CD4-positive, CD25-positive, alpha-beta regulatory T cell (primary cell): ENCODE measurements at regions not wholly inside any gene's neighbourhood (a gene's known extent, or its start where the extent isn't known, plus 50 kb on each side); places are given as distances from the start of the nearest gene placed in this dataset.
"Not testable (repeated sequence)": the region's sequence is repeated elsewhere in the genome, so short reads cannot be mapped to it uniquely, and the experiment has no call there.

Experiments used
- ATAC-seq, 2 donors: fragments of 150-1000 bp; cut with Tn5 transposase; one replicate each; pipeline ENCODE4 v1.10.0; 2021; ENCODE audit warnings: low read depth in 2 of 2, moderate number of reproducible peaks in 2 of 2, moderate library complexity in 1 of 2
- DNase-seq, 3 donors: peaks; one replicate each; pipeline versions ENCODE4 v3.0.0 to v3.0.0-alpha.2; 2012 to 2022; ENCODE audit warnings: mixed read lengths in 1 of 3
- H3K27ac ChIP-seq: one replicate; pipeline ENCODE4 v1.7.0; 2013; ENCODE audit warnings: mild to moderate bottlenecking, low read length; ENCODE audit not compliant: insufficient read depth, poor library complexity, severe bottlenecking
- H3K27me3 ChIP-seq: one replicate; pipeline ENCODE4 v1.7.0; 2013; ENCODE audit warnings: low read length; ENCODE audit not compliant: control insufficient read depth, insufficient read depth
- H3K36me3 ChIP-seq: one replicate; pipeline ENCODE4 v1.7.0; 2013; ENCODE audit warnings: mild to moderate bottlenecking, low read length, moderate library complexity; ENCODE audit not compliant: control insufficient read depth, insufficient read depth
- H3K4me1 ChIP-seq: 2 replicates; pipeline ENCODE4 v1.7.0; 2013; ENCODE audit warnings: mild to moderate bottlenecking, low read length; ENCODE audit not compliant: insufficient read depth, control insufficient read depth, poor library complexity, severe bottlenecking
- H3K4me3 ChIP-seq: one replicate; pipeline ENCODE4 v1.7.0; 2013; ENCODE audit warnings: low read depth, mild to moderate bottlenecking, low read length, moderate library complexity
- H3K9me3 ChIP-seq, 2 experiments: 1 replicate in 1 of 2; 2 replicates in 1 of 2; pipeline ENCODE4 v1.7.0; 2013; ENCODE audit warnings: low read length in 2 of 2, mild to moderate bottlenecking in 1 of 2, moderate library complexity in 1 of 2; ENCODE audit not compliant: control insufficient read depth in 2 of 2
- H3K27ac Mint-ChIP-seq, 3 donors: one replicate each; pipeline ENCODE4 v1.8.0; 2020 to 2022; ENCODE audit warnings: mild to moderate bottlenecking in 3 of 3, mixed read lengths in 3 of 3, moderate library complexity in 2 of 3
- H3K27me3 Mint-ChIP-seq: one replicate; pipeline ENCODE4 v1.8.0; 2022; ENCODE audit warnings: mild to moderate bottlenecking, mixed read lengths
- H3K36me3 Mint-ChIP-seq: one replicate; pipeline ENCODE4 v1.8.0; 2020; ENCODE audit warnings: mixed read lengths
- H3K4me1 Mint-ChIP-seq, 4 donors: one replicate each; pipeline ENCODE4 v1.8.0; 2020 to 2022; ENCODE audit warnings: mixed read lengths in 4 of 4, mild to moderate bottlenecking in 1 of 4
- H3K4me3 Mint-ChIP-seq, 4 donors: one replicate each; pipeline ENCODE4 v1.8.0; 2020 to 2022; ENCODE audit warnings: mild to moderate bottlenecking in 4 of 4, mixed read lengths in 4 of 4, moderate library complexity in 3 of 4
- H3K9me3 Mint-ChIP-seq, 7 donors: one replicate each; pipeline ENCODE4 v1.8.0; 2020 to 2022; ENCODE audit warnings: mixed read lengths in 7 of 7, mild to moderate bottlenecking in 3 of 7, moderate library complexity in 2 of 7

DNA sequence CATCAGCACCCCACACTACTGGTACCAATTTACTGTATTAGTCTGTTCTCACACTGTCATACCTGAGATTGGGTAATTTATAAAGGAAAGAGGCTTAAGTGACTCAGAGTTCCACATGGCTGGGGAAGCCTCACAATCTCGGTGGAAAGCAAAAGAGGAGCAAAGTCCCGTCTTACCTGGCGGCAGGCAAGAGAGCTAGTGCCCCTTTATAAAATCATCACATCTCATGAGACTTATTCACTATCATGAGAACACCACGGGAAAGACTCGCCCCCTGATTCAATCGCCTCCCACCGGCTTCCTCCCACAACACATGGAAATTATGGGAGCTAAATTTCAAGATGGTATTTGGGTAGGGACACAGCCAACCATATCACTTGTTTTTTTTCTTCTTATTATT, 717.2 kb downstream of the TRIB2 start:
- Mint-ChIP-seq H3K4me3 (no peak overlapping the region), H3K36me3 (no peaks in the 10 kb centered on the region)
- no peaks in the 10 kb centered on the region for H3K36me3 ChIP-seq

GRCh38 chr2:13443554-13444261, 727.0 kb downstream of the TRIB2 start:
- DNase-seq, H3K4me1 ChIP-seq, H3K36me3 ChIP-seq, H3K27me3 Mint-ChIP-seq, H3K4me1 Mint-ChIP-seq, H3K27ac ChIP-seq, H3K36me3 Mint-ChIP-seq, H3K4me3 Mint-ChIP-seq, H3K9me3 Mint-ChIP-seq, H3K27ac Mint-ChIP-seq, H3K27me3 ChIP-seq, H3K9me3 ChIP-seq, ATAC-seq, H3K4me3 ChIP-seq: not testable (repeated sequence)

More for the DNA sequence above, 717.2 kb downstream of the TRIB2 start:
- DNase-seq (no peak), ATAC-seq (no peak)
- H3K4me3 ChIP-seq = no peak overlapping the region
- no peak overlapping the region for H3K27ac ChIP-seq
- Mint-ChIP-seq H3K27me3 (no peaks in the 10 kb centered on the region), H3K9me3 (peaks cover 0 to 24% (median 6%) of the 10 kb centered on the region in 7 donors), H3K4me1 (no peaks in the 10 kb centered on the region), H3K27ac (no peak overlapping the region)
- no peaks in the 10 kb centered on the region for H3K27me3 ChIP-seq
- H3K9me3 ChIP-seq = peaks cover 0 to 2% of the 10 kb centered on the region in 2 experiments
- no peaks in the 10 kb centered on the region for H3K4me1 ChIP-seq

- no peaks in the 10 kb centered on the region for H3K36me3 Mint-ChIP-seq
- DNase-seq = no peak
- no peak overlapping the region for H3K27ac ChIP-seq
- no peaks in the 10 kb centered on the region for H3K4me1 Mint-ChIP-seq
- H3K9me3 Mint-ChIP-seq = peaks cover 0 to 9% (median 0%) of the 10 kb centered on the region in 7 donors
- no peaks in the 10 kb centered on the region for H3K9me3 ChIP-seq
- ATAC-seq = no peak
- no peaks in the 10 kb centered on the region for H3K4me1 ChIP-seq
- no peaks in the 10 kb centered on the region for H3K36me3 ChIP-seq
- H3K27ac Mint-ChIP-seq = no peak overlapping the region
- no peaks in the 10 kb centered on the region for H3K27me3 ChIP-seq
- H3K4me3 ChIP-seq = no peak overlapping the region
- no peak overlapping the region for H3K4me3 Mint-ChIP-seq
- H3K27me3 Mint-ChIP-seq = no peaks in the 10 kb centered on the region
These were observed 745.7 kb downstream of the TRIB2 start for GRCh38 chr2:13462464-13462863.

DNA sequence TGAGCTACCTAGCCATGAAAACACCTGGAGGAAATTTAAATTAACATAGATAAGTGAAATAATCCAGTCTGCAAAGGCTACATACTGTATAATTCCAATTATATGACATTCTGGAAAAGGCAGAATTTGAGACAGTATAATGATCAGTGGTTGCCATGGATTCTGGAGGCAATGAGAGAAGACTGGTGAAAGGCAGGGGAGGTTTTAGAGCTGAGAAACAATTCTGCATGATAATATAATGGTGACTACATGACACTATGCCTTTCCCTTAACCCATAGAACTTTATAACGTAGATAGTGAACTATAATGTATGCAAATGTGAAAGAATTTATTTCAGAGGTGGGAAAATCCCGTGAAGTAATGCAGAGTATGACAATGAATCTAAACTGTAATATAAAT, 749.3 kb downstream of the TRIB2 start:
- H3K36me3 ChIP-seq = no peaks in the 10 kb centered on the region
- H3K4me1 ChIP-seq = no peaks in the 10 kb centered on the region

GRCh38 chr2:13474538-13474937, 757.8 kb downstream of the TRIB2 start:
- H3K27me3 Mint-ChIP-seq = no peaks in the 10 kb centered on the region
- no peaks in the 10 kb centered on the region for H3K36me3 Mint-ChIP-seq
- Histone ChIP-seq H3K4me1 (no peaks in the 10 kb centered on the region), H3K4me3 (no peak overlapping the region), H3K36me3 (no peaks in the 10 kb centered on the region), H3K9me3 (no peaks in the 10 kb centered on the region), H3K27me3 (no peaks in the 10 kb centered on the region), H3K27ac (no peak overlapping the region)
- DNase-seq (no peak), ATAC-seq (no peak)
- H3K4me1 Mint-ChIP-seq = no peaks in the 10 kb centered on the region
- no peak overlapping the region for H3K27ac Mint-ChIP-seq
- no peak overlapping the region for H3K4me3 Mint-ChIP-seq
- H3K9me3 Mint-ChIP-seq = peaks cover 0 to 8% (median 0%) of the 10 kb centered on the region in 7 donors

More for the DNA sequence above, 749.3 kb downstream of the TRIB2 start:
- no peak for ATAC-seq
- Mint-ChIP-seq H3K4me3 (no peak overlapping the region), H3K36me3 (no peaks in the 10 kb centered on the region), H3K27me3 (no peaks in the 10 kb centered on the region), H3K4me1 (no peaks in the 10 kb centered on the region), H3K27ac (no peak overlapping the region), H3K9me3 (peaks cover 0 to 5% (median 1%) of the 10 kb centered on the region in 7 donors)
- Histone ChIP-seq H3K27ac (no peak overlapping the region), H3K4me3 (no peak overlapping the region), H3K27me3 (no peaks in the 10 kb centered on the region), H3K9me3 (no peaks in the 10 kb centered on the region)
- DNase-seq = no peak

DNA sequence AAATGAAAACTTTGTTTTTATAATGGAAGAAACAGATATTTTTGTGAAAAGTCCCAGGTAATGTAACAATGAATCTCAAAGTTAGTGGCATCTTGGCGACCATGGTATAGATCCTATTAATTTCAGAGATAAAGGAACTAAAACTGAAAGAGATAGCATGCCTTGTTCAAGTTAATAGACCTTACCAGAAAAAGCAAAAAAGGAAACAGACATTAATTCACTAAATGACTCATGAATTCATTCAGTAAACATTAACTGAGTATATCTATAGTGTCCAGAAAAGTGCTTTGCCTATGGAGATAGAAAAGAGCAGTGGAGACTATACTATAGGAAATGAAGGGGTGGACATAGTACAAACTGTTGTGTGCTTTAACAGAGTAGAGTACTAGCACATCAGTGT, 763.3 kb downstream of the TRIB2 start:
- ATAC-seq (no peak), DNase-seq (no peak)
- no peak overlapping the region for H3K27ac ChIP-seq
- Mint-ChIP-seq H3K36me3 (no peaks in the 10 kb centered on the region), H3K27ac (no peak overlapping the region), H3K4me3 (no peak overlapping the region), H3K27me3 (no peaks in the 10 kb centered on the region), H3K4me1 (no peaks in the 10 kb centered on the region), H3K9me3 (peaks cover 0 to 4% (median 0%) of the 10 kb centered on the region in 7 donors)
- H3K4me1 ChIP-seq = no peaks in the 10 kb centered on the region
- H3K36me3 ChIP-seq = no peaks in the 10 kb centered on the region
- H3K9me3 ChIP-seq = no peaks in the 10 kb centered on the region
- no peaks in the 10 kb centered on the region for H3K27me3 ChIP-seq
- no peak overlapping the region for H3K4me3 ChIP-seq

DNA sequence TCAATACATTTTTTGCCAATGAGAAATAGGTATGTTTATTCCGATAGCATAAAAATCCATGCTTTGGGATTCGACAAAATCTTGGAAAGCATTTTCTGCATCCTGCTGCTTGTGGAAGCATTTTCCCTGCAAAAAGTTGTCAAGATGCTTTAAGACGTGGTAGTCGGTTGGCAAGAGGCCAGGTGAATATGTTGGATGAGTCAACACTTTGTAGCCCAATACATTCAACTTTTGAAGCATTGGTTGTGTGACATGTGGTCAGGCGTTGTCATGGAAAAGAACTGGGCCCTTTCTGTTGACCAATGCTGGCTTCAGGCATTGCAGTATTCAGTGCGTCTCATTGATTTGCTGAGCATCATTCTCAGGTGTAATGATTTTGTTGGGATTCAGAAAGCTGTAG, 764.5 kb downstream of the TRIB2 start:
- H3K4me3 ChIP-seq = no peak overlapping the region
- H3K9me3 Mint-ChIP-seq = peaks cover 0 to 2% (median 0%) of the 10 kb centered on the region in 7 donors
- no peaks in the 10 kb centered on the region for H3K4me1 ChIP-seq
- H3K27ac ChIP-seq = no peak overlapping the region
- no peaks in the 10 kb centered on the region for H3K27me3 Mint-ChIP-seq
- H3K9me3 ChIP-seq = no peaks in the 10 kb centered on the region
- ATAC-seq = no peak
- H3K27me3 ChIP-seq = no peaks in the 10 kb centered on the region
- H3K4me3 Mint-ChIP-seq = no peak overlapping the region
- no peak for DNase-seq
- H3K36me3 Mint-ChIP-seq = no peaks in the 10 kb centered on the region
- no peak overlapping the region for H3K27ac Mint-ChIP-seq
- H3K4me1 Mint-ChIP-seq = no peaks in the 10 kb centered on the region
- H3K36me3 ChIP-seq = no peaks in the 10 kb centered on the region

- Histone ChIP-seq H3K27me3 (no peaks in the 10 kb centered on the region), H3K4me3 (no peak overlapping the region), H3K4me1 (no peaks in the 10 kb centered on the region), H3K36me3 (no peaks in the 10 kb centered on the region), H3K27ac (no peak overlapping the region), H3K9me3 (no peaks in the 10 kb centered on the region)
- H3K4me1 Mint-ChIP-seq = no peaks in the 10 kb centered on the region
- H3K27ac Mint-ChIP-seq = no peak overlapping the region
- no peaks in the 10 kb centered on the region for H3K27me3 Mint-ChIP-seq
- DNase-seq (no peak), ATAC-seq (no peak)
- H3K36me3 Mint-ChIP-seq = no peaks in the 10 kb centered on the region
- peaks cover 0 to 5% (median 0%) of the 10 kb centered on the region in 7 donors for H3K9me3 Mint-ChIP-seq
- H3K4me3 Mint-ChIP-seq = no peak overlapping the region
These were observed 768.5 kb downstream of the TRIB2 start for GRCh38 chr2:13485256-13485655.
